Spleen (tissue), 11 donors: ENCODE measurements at regions not wholly inside any gene's neighbourhood (a gene's known extent, or its start where the extent isn't known, plus 50 kb on each side); places are given as distances from the start of the nearest gene placed in this dataset.

Source experiments
- DNase-seq: peaks from one replicate; pipeline ENCODE4 v3.0.0-alpha.2; 2020
- H3K27ac ChIP-seq, 8 donors: fragments of 200-600 bp; sonication (generic) in 7 of 8; 1 replicate in 4 of 8; 2 replicates in 4 of 8; pipeline versions ENCODE4 v1.5.0 to v1.8.0; 2016 to 2021; ENCODE audit warnings: inconsistent platforms in 4 of 8, mild to moderate bottlenecking in 4 of 8, moderate library complexity in 1 of 8
- H3K27me3 ChIP-seq, 7 donors: fragments of 200-600 bp; sonication (generic) in 6 of 7; replicated peaks in 1 of 7; 1 replicate in 4 of 7; 2 replicates in 3 of 7; pipeline versions ENCODE4 v1.5.0 to v1.8.0; 2016 to 2021; ENCODE audit warnings: inconsistent platforms in 3 of 7, mild to moderate bottlenecking in 1 of 7
- H3K36me3 ChIP-seq, 6 donors: fragments of 200-600 bp; sonication (generic) in 5 of 6; 1 replicate in 4 of 6; 2 replicates in 2 of 6; pipeline versions ENCODE4 v1.5.0 to v1.8.0; 2016 to 2021; ENCODE audit warnings: inconsistent platforms in 2 of 6
- H3K4me1 ChIP-seq, 6 donors: fragments of 200-600 bp; sonication (generic) in 5 of 6; 1 replicate in 3 of 6; 2 replicates in 3 of 6; pipeline versions ENCODE4 v1.5.0 to v1.8.0; 2016 to 2021; ENCODE audit warnings: inconsistent platforms in 3 of 6
- H3K4me3 ChIP-seq, 8 donors: fragments of 200-600 bp; sonication (generic) in 7 of 8; 1 replicate in 4 of 8; 2 replicates in 4 of 8; pipeline versions ENCODE4 v1.5.0 to v1.8.0; 2016 to 2021; ENCODE audit warnings: inconsistent platforms in 4 of 8, mild to moderate bottlenecking in 4 of 8, moderate library complexity in 2 of 8
- H3K9me3 ChIP-seq, 8 donors: fragments of 200-600 bp; sonication (generic) in 7 of 8; 1 replicate in 4 of 8; 2 replicates in 4 of 8; pipeline versions ENCODE4 v1.5.0 to v1.8.0; 2016 to 2021; ENCODE audit warnings: inconsistent platforms in 4 of 8
- CTCF ChIP-seq, 11 experiments: fragments of 200-600 bp in 7 of 11; fragments of 450-650 bp in 4 of 11; sonication (generic) in 4 of 11; IDR thresholded peaks in 8 of 11; conservative IDR thresholded peaks in 3 of 11; 1 replicate in 7 of 11; 2 replicates in 4 of 11; pipeline versions ENCODE4 v1.4.0 to v1.8.0; 2016 to 2021; ENCODE audit warnings: antibody characterized with exemption in 11 of 11, inconsistent platforms in 4 of 11, mild to moderate bottlenecking in 1 of 11
- POLR2A ChIP-seq, 3 donors: fragments of 450-650 bp; IDR thresholded peaks; one replicate each; pipeline ENCODE4 v1.5.1; 2017; ENCODE audit warnings: antibody characterized with exemption in 3 of 3, mild to moderate bottlenecking in 1 of 3
- POLR2AphosphoS5 ChIP-seq, 3 donors: sonication (generic); formaldehyde crosslinking; IDR thresholded peaks; one replicate each; pipeline ENCODE4 v1.5.1; 2017; ENCODE audit warnings: antibody characterized with exemption in 3 of 3
- WGBS, 5 donors: extraction: QIAGEN DNeasy Blood & Tissue Kit in 3 of 5; methylation state at CpG; one replicate each; pipeline versions ENCODE4 v1.1.5 to v1.1.7; 2013 to 2018; 5-methylcytosine and 5-hydroxymethylcytosine counted together
- intact Hi-C: fragments of 100-400 bp; cut with DNase I; formaldehyde crosslinking; loops from one replicate; pipeline ENCODE4 v1.15.0; 2023; ENCODE audit warnings: low total_unique reads
- donor health status: healthy with polysubstance abuse.
- donor health status: DM: no; HTN: no; CAD: no; lungs with moderate emphysema.
- donor health status: DM: no; HTN: no; CAD: no.
- donor health status: Bipolar disorder and iron deficiency.
- donor health status: healthy.
- donor health status: DM: no; HTN: no; CAD: no.
- donor health status: DM: yes; HTN: yes; CAD: no.

DNA sequence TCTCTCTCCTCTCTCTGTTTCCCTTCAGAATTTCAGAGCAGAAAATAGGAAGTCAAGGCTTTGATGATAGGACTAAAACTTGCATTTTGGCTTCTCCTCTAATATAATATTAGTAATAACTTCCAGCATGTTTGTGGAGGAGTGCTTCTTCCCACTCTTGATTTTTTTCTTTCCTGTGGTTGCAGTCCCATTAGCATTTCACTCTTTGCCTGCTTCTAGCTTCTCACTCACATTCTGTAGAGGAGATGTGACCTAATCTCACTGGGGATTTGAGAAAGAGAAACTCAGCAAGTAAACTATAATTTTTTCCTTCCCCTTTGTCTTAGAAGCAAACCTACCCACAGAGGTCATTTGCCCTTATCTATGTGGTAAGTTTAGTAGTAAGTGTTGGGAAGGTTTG, 169.4 kb upstream of the HTR2A start:
- Histone ChIP-seq H3K9me3 (peaks cover 0 to 26% (median 24%) of the 10 kb centered on the region in 8 donors), H3K4me1 (no peaks in the 10 kb centered on the region), H3K27me3 (no peaks in the 10 kb centered on the region), H3K36me3 (no peaks in the 10 kb centered on the region), H3K27ac (no peak overlapping the region), H3K4me3 (no peak overlapping the region)
- no peak for DNase-seq
- TF ChIP-seq POLR2AphosphoS5 (IDR thresholded peaks at IDR 0.05) (no peak), CTCF (IDR thresholded peaks at IDR 0.05 in 8 of 11, conservative IDR thresholded peaks at IDR 0.05 in 3 of 11) (no peak), POLR2A (IDR thresholded peaks at IDR 0.05) (no peak)
- intact Hi-C loops: no loop called here

- TF ChIP-seq CTCF (IDR thresholded peaks at IDR 0.05 in 8 of 11, conservative IDR thresholded peaks at IDR 0.05 in 3 of 11) (no peak), POLR2A (IDR thresholded peaks at IDR 0.05) (no peak), POLR2AphosphoS5 (IDR thresholded peaks at IDR 0.05) (no peak)
- Histone ChIP-seq H3K9me3 (peaks cover 0 to 43% (median 38%) of the 10 kb centered on the region in 8 donors), H3K36me3 (no peaks in the 10 kb centered on the region), H3K27ac (no peak overlapping the region), H3K4me1 (no peaks in the 10 kb centered on the region), H3K4me3 (no peak overlapping the region), H3K27me3 (no peaks in the 10 kb centered on the region)
- intact Hi-C loops: no loop called here
- DNase-seq: no peak
- 55 to 78% (median 66%) methylated on average over 2 of the region's 2 CpGs for WGBS, 5 donors
These were observed 167.5 kb upstream of the HTR2A start for GRCh38 chr13:47064381-47064780.

- DNase-seq: no peak
- intact Hi-C loops: no loop called here
- Histone ChIP-seq H3K4me1 (no peaks in the 10 kb centered on the region), H3K27ac (no peak overlapping the region), H3K27me3 (no peaks in the 10 kb centered on the region), H3K9me3 (no peaks in the 10 kb centered on the region), H3K4me3 (no peak overlapping the region), H3K36me3 (no peaks in the 10 kb centered on the region)
- TF ChIP-seq POLR2AphosphoS5 (IDR thresholded peaks at IDR 0.05): no peak
- no peak for TF ChIP-seq CTCF (IDR thresholded peaks at IDR 0.05 in 8 of 11, conservative IDR thresholded peaks at IDR 0.05 in 3 of 11)
- TF ChIP-seq POLR2A (IDR thresholded peaks at IDR 0.05): no peak
- WGBS, 5 donors: 55 to 73% (median 70%) methylated on average over 4 of the region's 4 CpGs
These were observed 152.6 kb upstream of the HTR2A start for GRCh38 chr13:47049276-47049989.

GRCh38 chr13:47046706-47047105, 149.9 kb upstream of the HTR2A start:
- H3K4me3 ChIP-seq: no peak overlapping the region
- no peak for DNase-seq
- no peaks in the 10 kb centered on the region for H3K27me3 ChIP-seq
- H3K36me3 ChIP-seq: no peaks in the 10 kb centered on the region
- TF ChIP-seq POLR2A (IDR thresholded peaks at IDR 0.05): no peak
- TF ChIP-seq CTCF (IDR thresholded peaks at IDR 0.05 in 8 of 11, conservative IDR thresholded peaks at IDR 0.05 in 3 of 11): no peak
- no peak for TF ChIP-seq POLR2AphosphoS5 (IDR thresholded peaks at IDR 0.05)
- WGBS, 5 donors: 50 to 60% (median 56%) methylated on average over 2 of the region's 2 CpGs
- no peak overlapping the region for H3K27ac ChIP-seq
- intact Hi-C loops: no loop called here
- no peaks in the 10 kb centered on the region for H3K4me1 ChIP-seq
- H3K9me3 ChIP-seq: no peaks in the 10 kb centered on the region
